Nephron progenitor cell (in vitro differentiated cells): ENCODE measurements at regions not wholly inside any gene's neighbourhood (a gene's known extent, or its start where the extent isn't known, plus 50 kb on each side); places are given as distances from the start of the nearest gene placed in this dataset.

ENCODE experiments used
- DNase-seq: peaks from one replicate; pipeline ENCODE4 v3.0.0; 2021
- H3K27ac Mint-ChIP-seq: 2 replicates; pipeline ENCODE4 v1.8.0; 2021; ENCODE audit warnings: mild to moderate bottlenecking, moderate library complexity, mixed read lengths
- H3K27me3 Mint-ChIP-seq: 2 replicates; pipeline ENCODE4 v1.8.0; 2021; ENCODE audit warnings: mild to moderate bottlenecking, low read depth, mixed read lengths; ENCODE audit not compliant: poor library complexity
- H3K36me3 Mint-ChIP-seq: 2 replicates; pipeline ENCODE4 v1.8.0; 2021; ENCODE audit warnings: low read depth, mixed read lengths
- H3K4me1 Mint-ChIP-seq: 2 replicates; pipeline ENCODE4 v1.8.0; 2021; ENCODE audit warnings: mixed read lengths
- H3K4me3 Mint-ChIP-seq: 2 replicates; pipeline ENCODE4 v1.8.0; 2021; ENCODE audit warnings: mild to moderate bottlenecking, moderate library complexity, mixed read lengths
- H3K9me3 Mint-ChIP-seq: 2 replicates; pipeline ENCODE4 v1.8.0; 2021; ENCODE audit warnings: mild to moderate bottlenecking, moderate library complexity, mixed read lengths
- CTCF ChIP-seq: fragments of 200-600 bp; sonication (generic); IDR thresholded peaks from 2 replicates; pipeline ENCODE4 v1.5.0; 2021; ENCODE audit warnings: antibody characterized with exemption

GRCh38 chr4:153919667-153920066 lies 130.8 kb upstream of the SFRP2 start:
- Mint-ChIP-seq H3K9me3 (no peaks in the 10 kb centered on the region), H3K4me1 (no peaks in the 10 kb centered on the region), H3K36me3 (no peaks in the 10 kb centered on the region), H3K27ac (no peak overlapping the region), H3K27me3 (peaks cover 7% of the 10 kb centered on the region), H3K4me3 (no peak overlapping the region)
- DNase-seq = no peak
- no peak for TF ChIP-seq CTCF

GRCh38 chr4:153916273-153916755 lies 127.4 kb upstream of the SFRP2 start:
- DNase-seq = no peak
- H3K27me3 Mint-ChIP-seq = peaks cover 8% of the 10 kb centered on the region
- H3K27ac Mint-ChIP-seq = no peak overlapping the region
- TF ChIP-seq CTCF = no peak
- H3K9me3 Mint-ChIP-seq = no peaks in the 10 kb centered on the region
- H3K4me3 Mint-ChIP-seq = no peak overlapping the region
- H3K36me3 Mint-ChIP-seq = no peaks in the 10 kb centered on the region
- H3K4me1 Mint-ChIP-seq = no peaks in the 10 kb centered on the region

- peaks cover 5% of the 10 kb centered on the region for H3K4me1 Mint-ChIP-seq
- DNase-seq = no peak
- no peaks in the 10 kb centered on the region for H3K36me3 Mint-ChIP-seq
- H3K27ac Mint-ChIP-seq = no peak overlapping the region
- no peak overlapping the region for H3K4me3 Mint-ChIP-seq
- no peak for TF ChIP-seq CTCF
- H3K27me3 Mint-ChIP-seq = peaks cover 5% of the 10 kb centered on the region
- no peaks in the 10 kb centered on the region for H3K9me3 Mint-ChIP-seq
Measured at GRCh38 chr4:153912301-153912700, 123.4 kb upstream of the SFRP2 start.

GRCh38 chr4:153909672-153910071 lies 120.8 kb upstream of the SFRP2 start:
- no peak for DNase-seq
- TF ChIP-seq CTCF = no peak
- H3K4me1 Mint-ChIP-seq = peaks cover 5% of the 10 kb centered on the region
- no peaks in the 10 kb centered on the region for H3K9me3 Mint-ChIP-seq
- no peaks in the 10 kb centered on the region for H3K36me3 Mint-ChIP-seq
- no peak overlapping the region for H3K4me3 Mint-ChIP-seq
- H3K27ac Mint-ChIP-seq = no peak overlapping the region
- H3K27me3 Mint-ChIP-seq = peaks cover 8% of the 10 kb centered on the region

- Mint-ChIP-seq H3K36me3 (no peaks in the 10 kb centered on the region), H3K4me1 (peaks cover 5% of the 10 kb centered on the region), H3K9me3 (no peaks in the 10 kb centered on the region), H3K27me3 (peaks cover 6% of the 10 kb centered on the region), H3K27ac (no peak overlapping the region), H3K4me3 (no peak overlapping the region)
- DNase-seq = no peak
- no peak for TF ChIP-seq CTCF
Measured at GRCh38 chr4:153906231-153906630, 117.3 kb upstream of the SFRP2 start.

- Mint-ChIP-seq H3K27me3 (peaks cover 3% of the 10 kb centered on the region), H3K4me3 (no peak overlapping the region), H3K9me3 (no peaks in the 10 kb centered on the region), H3K4me1 (peaks cover 5% of the 10 kb centered on the region), H3K36me3 (no peaks in the 10 kb centered on the region), H3K27ac (no peak overlapping the region)
- no peak for DNase-seq
- no peak for TF ChIP-seq CTCF
Measured at GRCh38 chr4:153905231-153905630, 116.3 kb upstream of the SFRP2 start.
